ENCODE measurements at regions not wholly inside any gene's neighbourhood (a gene's known extent, or its start where the extent isn't known, plus 50 kb on each side); places are given as distances from the start of the nearest gene placed in this dataset.
A peak's percentile ranks its signal among the peaks of the same experiment; 100 is the strongest.

DNA sequence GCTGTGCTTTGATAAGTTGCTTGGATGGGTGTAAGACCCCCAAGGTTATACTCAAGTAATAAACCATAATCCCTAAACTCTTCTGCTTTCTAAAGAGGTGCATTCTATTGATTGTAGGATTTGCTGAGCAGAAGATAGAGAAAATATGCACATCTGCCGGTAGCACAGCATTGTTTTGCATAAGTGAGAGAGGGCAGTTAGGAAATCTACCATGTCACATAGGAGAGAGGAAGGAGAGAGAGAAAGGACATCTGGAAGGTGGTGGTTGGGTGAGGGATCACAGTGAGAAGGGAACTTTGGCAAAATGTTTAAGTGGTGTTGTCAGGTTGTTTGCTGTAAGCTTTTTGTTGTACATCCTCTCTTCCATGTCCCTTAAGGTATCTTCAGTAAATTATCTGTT lies 73.6 kb upstream of the BDNF start:
- no peak for DNase-seq (ENCODE audit: low read depth in 1 of 2, low spot score in 1 of 2)
- in situ Hi-C loops (cut with HindIII; ENCODE audit: low pct_unique_long_range_greater_than_20kb, low sequenced_read_pairs), result no loop called here
- TF ChIP-seq JUND (IDR thresholded peaks at IDR 0.05; ENCODE audit: low read depth), result no peak

DNA sequence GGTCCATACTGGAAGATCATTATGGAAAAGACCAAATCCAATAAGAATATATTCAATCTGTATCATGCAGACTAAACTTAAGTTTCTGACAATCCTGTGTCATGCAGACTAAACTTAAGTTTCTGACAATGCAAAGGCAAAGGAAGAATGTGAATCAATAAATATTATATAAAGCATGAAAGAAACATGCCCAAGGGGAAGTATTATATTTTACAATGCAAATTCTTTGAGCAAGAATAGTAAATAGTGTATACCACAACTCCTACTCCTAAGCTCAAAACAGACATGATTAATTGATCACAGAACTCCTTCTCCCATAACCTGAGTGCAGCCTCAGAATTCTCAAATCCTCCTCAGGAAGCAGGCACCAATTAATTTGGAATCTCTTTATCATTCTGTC lies 71.3 kb upstream of the BDNF start:
- TF ChIP-seq JUND (IDR thresholded peaks at IDR 0.05; ENCODE audit: low read depth), result no peak
- no peak for DNase-seq (ENCODE audit: low read depth in 1 of 2, low spot score in 1 of 2)
- in situ Hi-C loops (cut with HindIII; ENCODE audit: low pct_unique_long_range_greater_than_20kb, low sequenced_read_pairs), result no loop called here

DNA sequence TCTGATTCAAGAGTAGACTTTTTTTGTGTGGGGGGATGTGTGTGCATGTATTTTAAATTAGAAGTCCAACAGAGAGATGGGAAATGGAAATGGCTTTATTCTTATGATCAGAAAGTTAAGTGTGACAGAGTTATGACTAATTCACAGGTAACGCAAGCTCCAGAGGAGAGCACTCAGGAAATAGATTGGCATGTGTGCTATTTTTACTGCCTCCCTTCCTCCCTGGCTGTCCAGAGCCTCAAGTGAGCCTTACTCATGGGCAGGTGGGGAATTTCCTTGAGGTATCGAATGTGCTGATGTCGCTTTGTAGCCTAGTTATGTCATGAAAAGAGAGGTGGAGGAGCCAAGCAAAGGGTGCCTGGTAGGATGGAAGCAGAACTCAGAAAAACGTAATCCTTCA lies 70.3 kb upstream of the BDNF start:
- in situ Hi-C loops (cut with HindIII; ENCODE audit: low pct_unique_long_range_greater_than_20kb, low sequenced_read_pairs), result no loop called here
- no peak for TF ChIP-seq JUND (IDR thresholded peaks at IDR 0.05; ENCODE audit: low read depth)
- DNase-seq (ENCODE audit: low read depth in 1 of 2, low spot score in 1 of 2), result peak in 1 of 2 experiments; percentile 7

DNA sequence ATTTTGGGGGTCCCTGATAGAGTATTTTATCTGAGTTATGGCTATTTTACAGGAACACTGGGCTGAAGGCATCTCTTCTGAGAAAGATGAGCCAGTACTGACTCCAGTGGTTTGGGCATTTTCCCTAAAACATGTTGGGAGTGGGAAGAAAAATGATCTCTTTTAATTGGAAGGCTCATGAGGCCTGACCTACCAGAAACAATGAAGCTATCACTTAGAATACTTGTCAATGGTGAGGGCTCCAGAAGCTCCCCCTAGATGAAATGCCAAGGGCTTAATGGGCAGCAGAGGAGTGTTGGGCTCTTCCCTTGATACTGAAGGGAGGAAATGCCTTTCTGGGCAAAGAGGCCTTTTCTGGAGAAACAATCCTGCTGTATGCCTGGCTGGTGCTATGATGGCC lies 63.5 kb upstream of the BDNF start:
- in situ Hi-C loops (cut with HindIII; ENCODE audit: low pct_unique_long_range_greater_than_20kb, low sequenced_read_pairs), result no loop called here

DNA sequence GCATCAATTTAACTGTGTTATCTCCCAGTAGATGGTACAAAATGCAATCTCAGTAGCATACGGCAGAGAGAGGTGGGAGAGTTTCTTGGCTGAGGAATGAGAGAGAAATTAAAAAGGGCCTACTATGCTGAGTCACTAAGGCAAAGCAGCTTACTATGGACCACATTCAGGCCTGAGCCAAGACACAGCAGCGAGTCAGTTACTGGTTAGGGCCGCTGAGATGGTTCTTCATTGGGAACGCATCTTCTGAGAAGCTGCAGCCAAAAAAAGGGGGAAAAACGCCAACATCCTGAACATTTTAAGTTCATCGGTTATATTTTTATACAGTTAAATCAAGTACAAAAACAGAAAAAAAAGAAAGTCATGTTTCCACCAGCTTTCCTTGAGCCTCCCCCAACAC lies 61.1 kb upstream of the BDNF start:
- in situ Hi-C loops (cut with HindIII; ENCODE audit: low pct_unique_long_range_greater_than_20kb, low sequenced_read_pairs), result no loop called here
- TF ChIP-seq JUND (IDR thresholded peaks at IDR 0.05; ENCODE audit: low read depth), result no peak
- DNase-seq (ENCODE audit: low read depth in 1 of 2, low spot score in 1 of 2), result no peak

More for the DNA sequence above, 63.5 kb upstream of the BDNF start:
- DNase-seq (ENCODE audit: low read depth in 1 of 2, low spot score in 1 of 2), result no peak
- TF ChIP-seq JUND (IDR thresholded peaks at IDR 0.05; ENCODE audit: low read depth), result no peak

DNA sequence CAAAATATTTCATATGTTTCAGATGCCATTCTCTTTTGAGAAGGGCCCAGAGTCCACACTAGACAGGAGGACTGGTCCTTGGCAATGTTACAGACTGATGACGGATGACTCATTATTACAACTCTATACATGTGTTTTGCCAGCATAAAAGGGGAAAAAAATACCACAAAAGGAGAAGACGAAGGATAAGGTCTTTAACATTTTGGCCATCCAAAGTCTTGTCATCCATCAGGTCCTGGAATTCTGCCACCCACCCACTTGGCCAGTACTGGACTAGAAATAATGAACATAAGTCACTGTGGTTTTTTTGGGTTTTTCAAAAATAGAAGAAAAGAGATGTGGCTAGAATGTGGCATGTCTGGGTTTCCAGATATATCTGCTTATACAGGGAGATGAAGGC lies 57.7 kb upstream of the BDNF start:
- no peak for TF ChIP-seq JUND (IDR thresholded peaks at IDR 0.05; ENCODE audit: low read depth)
- in situ Hi-C loops (cut with HindIII; ENCODE audit: low pct_unique_long_range_greater_than_20kb, low sequenced_read_pairs), result no loop called here

DNA sequence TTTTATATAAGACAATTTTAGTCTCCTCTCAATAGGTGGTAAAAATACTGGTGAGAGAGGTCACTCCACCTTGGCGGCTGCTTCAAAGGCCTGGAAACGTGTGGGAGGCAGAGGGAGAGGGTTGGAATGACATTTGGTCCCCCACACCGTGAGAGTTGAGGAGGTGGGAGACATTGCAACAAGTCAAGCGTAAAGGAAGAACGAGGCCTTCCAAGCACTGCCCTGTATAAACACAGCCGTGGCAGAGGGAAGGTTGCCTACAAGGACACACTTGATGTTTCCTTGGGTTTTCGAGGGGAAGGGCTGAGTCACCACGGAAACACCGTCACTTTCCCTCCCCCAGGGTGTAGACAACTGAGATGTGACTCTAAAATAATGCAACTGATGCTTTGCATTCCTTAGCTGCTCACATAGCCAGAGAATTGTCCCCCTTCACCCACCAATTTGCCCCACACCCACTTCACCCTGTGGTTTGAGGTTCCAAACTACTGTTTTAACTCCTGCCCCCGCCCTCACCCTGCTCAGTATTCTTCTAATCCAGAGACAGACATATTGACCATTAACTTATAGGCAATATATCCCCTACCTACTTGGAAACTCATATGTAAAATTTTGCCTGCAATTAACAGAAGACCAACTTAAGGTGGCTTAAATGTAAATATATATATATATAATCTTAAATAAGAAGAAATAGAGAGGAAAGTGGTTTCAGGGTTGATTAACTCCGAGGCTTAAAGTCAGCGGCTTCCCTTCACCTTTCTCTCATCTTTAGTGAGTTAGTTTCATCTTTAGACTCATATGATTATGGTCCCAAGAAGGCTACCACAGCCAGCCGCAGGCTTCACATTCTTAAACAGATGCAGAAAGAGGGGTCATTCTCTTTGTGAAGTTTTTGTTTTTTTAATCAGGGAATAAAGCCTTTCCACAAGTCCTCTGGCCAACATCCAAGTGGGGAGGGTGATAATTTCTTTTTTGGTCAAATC lies 54.1 kb upstream of the BDNF start:
- DNase-seq (ENCODE audit: low read depth in 1 of 2, low spot score in 1 of 2), result no peak
- in situ Hi-C loops (cut with HindIII; ENCODE audit: low pct_unique_long_range_greater_than_20kb, low sequenced_read_pairs), result no loop called here

More for the DNA sequence above, 57.7 kb upstream of the BDNF start:
- DNase-seq (ENCODE audit: low read depth in 1 of 2, low spot score in 1 of 2), result no peak

More for the DNA sequence above, 54.1 kb upstream of the BDNF start:
- no peak for TF ChIP-seq JUND (IDR thresholded peaks at IDR 0.05; ENCODE audit: low read depth)

Measured in T47D (cell line).